HepG2 (cell line): ENCODE measurements at regions not wholly inside any gene's neighbourhood (a gene's known extent, or its start where the extent isn't known, plus 50 kb on each side); places are given as distances from the start of the nearest gene placed in this dataset.
A peak's percentile ranks its signal among the peaks of the same experiment; 100 is the strongest.

Source experiments
- ASH2L ChIP-seq: fragments of 300-600, 200-600 bp; sonication (generic); IDR thresholded peaks from 2 replicates; pipeline ENCODE4 v1.7.0; 2017; ENCODE audit warnings: low read depth, mild to moderate bottlenecking, moderate library complexity, mixed read lengths, low read length; ENCODE audit not compliant: insufficient read length
- FIP1L1 ChIP-seq: fragments of 200-400 bp; formaldehyde crosslinking; IDR thresholded peaks from 2 replicates; pipeline ENCODE4 v1.6.1; 2018; ENCODE audit warnings: low read depth, mild to moderate bottlenecking, low read length, moderate library complexity, borderline replicate concordance; ENCODE audit not compliant: insufficient read depth
- HNRNPUL1 ChIP-seq: fragments of 200-400 bp; formaldehyde crosslinking; IDR thresholded peaks from 2 replicates; pipeline ENCODE4 v1.6.1; 2017; ENCODE audit warnings: low read depth, mild to moderate bottlenecking, low read length, moderate library complexity
- KLF6 ChIP-seq: IDR thresholded peaks from 2 replicates; pipeline ENCODE4 v1.8.0; 2016; ENCODE audit warnings: missing biosample characterization, missing genetic modification reagents
- MIER2 ChIP-seq: IDR thresholded peaks from 2 replicates; pipeline ENCODE4 v1.6.1; 2016; ENCODE audit warnings: missing biosample characterization, missing genetic modification reagents
- MTA3 ChIP-seq: sonication (generic); formaldehyde crosslinking; IDR thresholded peaks from 2 replicates; pipeline ENCODE4 v1.4.0; 2020; ENCODE audit warnings: missing genetic modification reagents
- NR2F1 ChIP-seq, 2 experiments: fragments of 450-650 bp in 1 of 2; formaldehyde crosslinking in 1 of 2; IDR thresholded peaks; 2 replicates each; pipeline versions ENCODE4 v1.5.0 to v1.6.1; 2016 to 2020; ENCODE audit warnings: mild to moderate bottlenecking in 1 of 2, missing compliant biosample characterization in 1 of 2, missing genetic modification reagents in 1 of 2, moderate library complexity in 1 of 2
- PHF20 ChIP-seq: sonication (generic); formaldehyde crosslinking; IDR thresholded peaks from 2 replicates; pipeline ENCODE4 v1.5.0; 2020; ENCODE audit warnings: mild to moderate bottlenecking, missing genetic modification reagents
- SCMH1 ChIP-seq: sonication (generic); formaldehyde crosslinking; IDR thresholded peaks from 2 replicates; pipeline ENCODE4 v1.9.0; 2021; ENCODE audit warnings: missing genetic modification reagents, mild to moderate bottlenecking, borderline replicate concordance
- ZFP37 ChIP-seq: sonication (generic); formaldehyde crosslinking; IDR thresholded peaks from 2 replicates; pipeline ENCODE4 v1.4.0; 2020; ENCODE audit warnings: missing genetic modification reagents, borderline replicate concordance
- ZNF225 ChIP-seq: sonication (generic); formaldehyde crosslinking; IDR thresholded peaks from 2 replicates; pipeline ENCODE4 v1.4.0; 2020; ENCODE audit warnings: mild to moderate bottlenecking, missing genetic modification reagents
- ZNF543 ChIP-seq: sonication (generic); formaldehyde crosslinking; IDR thresholded peaks from 2 replicates; pipeline ENCODE4 v1.4.0; 2020; ENCODE audit warnings: mild to moderate bottlenecking, missing genetic modification reagents
- TF ChIP-seq, protein P1 (sequence below): sonication (generic); formaldehyde crosslinking; IDR thresholded peaks from one replicate; pipeline ENCODE4 v1.5.1; 2020; ENCODE audit warnings: mild to moderate bottlenecking, missing genetic modification reagents; ENCODE audit errors: not compliant biosample characterization
- TF ChIP-seq, protein P2 (sequence below): sonication (generic); formaldehyde crosslinking; IDR thresholded peaks from 2 replicates; pipeline ENCODE4 v1.4.0; 2020; ENCODE audit warnings: mild to moderate bottlenecking, missing genetic modification reagents
- TF ChIP-seq, protein P3 (sequence below): sonication (generic); formaldehyde crosslinking; IDR thresholded peaks from 2 replicates; pipeline ENCODE4 v1.9.0; 2021; ENCODE audit warnings: missing genetic modification reagents, mild to moderate bottlenecking, borderline replicate concordance
- TF ChIP-seq, protein P4 (sequence below): sonication (generic); formaldehyde crosslinking; IDR thresholded peaks from 2 replicates; pipeline ENCODE4 v1.8.1; 2023; ENCODE audit warnings: mild to moderate bottlenecking, inconsistent platforms, moderate library complexity, missing genetic modification reagents, borderline replicate concordance

DNA sequence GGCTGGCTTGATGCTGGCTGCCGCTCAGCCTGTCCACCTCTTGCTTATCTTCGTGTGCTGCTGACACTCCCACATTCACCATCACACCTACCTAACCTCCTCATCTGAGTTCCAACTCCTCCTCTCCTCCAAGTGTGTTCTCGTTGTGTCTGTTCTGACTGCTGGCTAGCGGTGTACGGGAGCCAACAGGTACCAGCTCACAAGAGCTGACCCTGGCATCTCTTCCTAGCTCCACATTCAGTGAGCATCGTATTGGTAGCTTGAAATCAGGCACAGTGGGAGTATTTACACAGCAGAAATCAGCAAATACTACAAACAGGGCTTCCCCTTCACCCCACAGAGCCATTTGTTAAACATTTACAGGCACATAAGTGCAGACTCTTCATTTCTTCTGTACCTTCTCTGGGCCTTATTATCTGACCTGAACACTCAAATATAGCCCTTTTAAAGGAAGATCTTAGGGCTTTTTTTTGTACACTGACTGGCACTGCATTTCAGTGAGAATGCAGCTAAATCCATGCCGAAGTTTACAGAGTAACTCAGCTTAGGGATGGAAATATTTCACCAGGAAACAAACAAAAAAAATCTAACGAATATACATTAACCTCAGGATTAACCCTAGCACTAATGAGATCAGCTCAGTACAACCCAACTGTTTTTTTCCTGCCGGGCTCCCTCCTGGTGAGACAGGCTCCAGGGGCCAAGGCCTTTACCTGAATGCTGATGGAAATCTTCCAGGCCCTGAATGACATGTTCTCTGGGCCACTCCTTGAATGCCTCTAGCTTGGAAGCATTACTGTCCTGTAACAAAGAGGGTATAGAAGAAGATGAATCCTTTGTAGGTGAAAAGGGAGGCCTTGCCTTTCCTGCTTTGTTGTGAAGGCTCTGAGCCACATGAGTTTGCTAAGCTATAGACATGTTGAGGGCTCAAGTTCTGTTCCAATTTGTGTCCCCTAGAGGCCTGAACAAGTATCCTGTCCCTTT lies 150.5 kb upstream of the LPP start (continued):
- TF ChIP-seq, protein P1, sequence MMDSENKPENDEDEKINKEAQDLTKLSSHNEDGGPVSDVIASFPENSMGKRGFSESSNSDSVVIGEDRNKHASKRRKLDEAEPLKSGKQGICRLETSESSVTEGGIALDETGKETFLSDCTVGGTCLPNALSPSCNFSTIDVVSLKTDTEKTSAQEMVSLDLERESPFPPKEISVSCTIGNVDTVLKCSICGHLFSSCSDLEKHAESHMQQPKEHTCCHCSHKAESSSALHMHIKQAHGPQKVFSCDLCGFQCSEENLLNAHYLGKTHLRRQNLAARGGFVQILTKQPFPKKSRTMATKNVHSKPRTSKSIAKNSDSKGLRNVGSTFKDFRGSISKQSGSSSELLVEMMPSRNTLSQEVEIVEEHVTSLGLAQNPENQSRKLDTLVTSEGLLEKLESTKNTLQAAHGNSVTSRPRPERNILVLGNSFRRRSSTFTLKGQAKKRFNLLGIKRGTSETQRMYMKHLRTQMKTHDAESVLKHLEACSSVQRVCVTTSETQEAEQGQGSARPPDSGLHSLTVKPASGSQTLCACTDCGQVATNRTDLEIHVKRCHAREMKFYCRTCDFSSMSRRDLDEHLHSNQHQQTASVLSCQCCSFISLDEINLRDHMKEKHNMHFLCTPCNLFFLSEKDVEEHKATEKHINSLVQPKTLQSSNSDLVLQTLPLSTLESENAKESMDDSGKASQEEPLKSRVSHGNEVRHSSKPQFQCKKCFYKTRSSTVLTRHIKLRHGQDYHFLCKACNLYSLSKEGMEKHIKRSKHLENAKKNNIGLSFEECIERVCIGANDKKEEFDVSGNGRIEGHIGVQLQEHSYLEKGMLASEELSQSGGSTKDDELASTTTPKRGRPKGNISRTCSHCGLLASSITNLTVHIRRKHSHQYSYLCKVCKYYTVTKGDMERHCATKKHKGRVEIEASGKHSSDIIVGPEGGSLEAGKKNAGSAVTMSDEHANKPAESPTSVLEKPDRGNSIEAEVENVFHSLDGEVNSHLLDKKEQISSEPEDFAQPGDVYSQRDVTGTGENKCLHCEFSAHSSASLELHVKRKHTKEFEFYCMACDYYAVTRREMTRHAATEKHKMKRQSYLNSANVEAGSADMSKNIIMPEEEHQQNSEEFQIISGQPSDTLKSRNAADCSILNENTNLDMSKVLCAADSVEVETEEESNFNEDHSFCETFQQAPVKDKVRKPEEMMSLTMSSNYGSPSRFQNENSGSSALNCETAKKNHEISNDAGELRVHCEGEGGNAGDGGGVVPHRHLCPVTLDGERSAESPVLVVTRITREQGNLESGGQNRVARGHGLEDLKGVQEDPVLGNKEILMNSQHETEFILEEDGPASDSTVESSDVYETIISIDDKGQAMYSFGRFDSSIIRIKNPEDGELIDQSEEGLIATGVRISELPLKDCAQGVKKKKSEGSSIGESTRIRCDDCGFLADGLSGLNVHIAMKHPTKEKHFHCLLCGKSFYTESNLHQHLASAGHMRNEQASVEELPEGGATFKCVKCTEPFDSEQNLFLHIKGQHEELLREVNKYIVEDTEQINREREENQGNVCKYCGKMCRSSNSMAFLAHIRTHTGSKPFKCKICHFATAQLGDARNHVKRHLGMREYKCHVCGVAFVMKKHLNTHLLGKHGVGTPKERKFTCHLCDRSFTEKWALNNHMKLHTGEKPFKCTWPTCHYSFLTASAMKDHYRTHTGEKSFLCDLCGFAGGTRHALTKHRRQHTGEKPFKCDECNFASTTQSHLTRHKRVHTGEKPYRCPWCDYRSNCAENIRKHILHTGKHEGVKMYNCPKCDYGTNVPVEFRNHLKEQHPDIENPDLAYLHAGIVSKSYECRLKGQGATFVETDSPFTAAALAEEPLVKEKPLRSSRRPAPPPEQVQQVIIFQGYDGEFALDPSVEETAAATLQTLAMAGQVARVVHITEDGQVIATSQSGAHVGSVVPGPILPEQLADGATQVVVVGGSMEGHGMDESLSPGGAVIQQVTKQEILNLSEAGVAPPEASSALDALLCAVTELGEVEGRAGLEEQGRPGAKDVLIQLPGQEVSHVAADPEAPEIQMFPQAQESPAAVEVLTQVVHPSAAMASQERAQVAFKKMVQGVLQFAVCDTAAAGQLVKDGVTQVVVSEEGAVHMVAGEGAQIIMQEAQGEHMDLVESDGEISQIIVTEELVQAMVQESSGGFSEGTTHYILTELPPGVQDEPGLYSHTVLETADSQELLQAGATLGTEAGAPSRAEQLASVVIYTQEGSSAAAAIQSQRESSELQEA (CRISPR knock-in tag), result no peak
- no peak for TF ChIP-seq MTA3 (CRISPR knock-in tag)
- TF ChIP-seq NR2F1 (CRISPR knock-in tag; IDR thresholded peaks at IDR 0.05), result peak in 1 of 2 experiments; percentile 25; a peak in 1 of 4 replicates
- no peak for TF ChIP-seq PHF20
- TF ChIP-seq, protein P2, sequence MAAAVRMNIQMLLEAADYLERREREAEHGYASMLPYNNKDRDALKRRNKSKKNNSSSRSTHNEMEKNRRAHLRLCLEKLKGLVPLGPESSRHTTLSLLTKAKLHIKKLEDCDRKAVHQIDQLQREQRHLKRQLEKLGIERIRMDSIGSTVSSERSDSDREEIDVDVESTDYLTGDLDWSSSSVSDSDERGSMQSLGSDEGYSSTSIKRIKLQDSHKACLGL (CRISPR knock-in tag), result no peak
- TF ChIP-seq SCMH1 (CRISPR knock-in tag), result no peak
- TF ChIP-seq ASH2L, result peak; percentile 93
- TF ChIP-seq HNRNPUL1, result 0 out of 2 replicates have a peak, but pooled peaks have one; percentile 75
- no peak for TF ChIP-seq FIP1L1
- TF ChIP-seq, protein P3, sequence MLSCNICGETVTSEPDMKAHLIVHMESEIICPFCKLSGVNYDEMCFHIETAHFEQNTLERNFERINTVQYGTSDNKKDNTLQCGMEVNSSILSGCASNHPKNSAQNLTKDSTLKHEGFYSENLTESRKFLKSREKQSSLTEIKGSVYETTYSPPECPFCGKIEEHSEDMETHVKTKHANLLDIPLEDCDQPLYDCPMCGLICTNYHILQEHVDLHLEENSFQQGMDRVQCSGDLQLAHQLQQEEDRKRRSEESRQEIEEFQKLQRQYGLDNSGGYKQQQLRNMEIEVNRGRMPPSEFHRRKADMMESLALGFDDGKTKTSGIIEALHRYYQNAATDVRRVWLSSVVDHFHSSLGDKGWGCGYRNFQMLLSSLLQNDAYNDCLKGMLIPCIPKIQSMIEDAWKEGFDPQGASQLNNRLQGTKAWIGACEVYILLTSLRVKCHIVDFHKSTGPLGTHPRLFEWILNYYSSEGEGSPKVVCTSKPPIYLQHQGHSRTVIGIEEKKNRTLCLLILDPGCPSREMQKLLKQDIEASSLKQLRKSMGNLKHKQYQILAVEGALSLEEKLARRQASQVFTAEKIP, result no peak
- TF ChIP-seq, protein P4, sequence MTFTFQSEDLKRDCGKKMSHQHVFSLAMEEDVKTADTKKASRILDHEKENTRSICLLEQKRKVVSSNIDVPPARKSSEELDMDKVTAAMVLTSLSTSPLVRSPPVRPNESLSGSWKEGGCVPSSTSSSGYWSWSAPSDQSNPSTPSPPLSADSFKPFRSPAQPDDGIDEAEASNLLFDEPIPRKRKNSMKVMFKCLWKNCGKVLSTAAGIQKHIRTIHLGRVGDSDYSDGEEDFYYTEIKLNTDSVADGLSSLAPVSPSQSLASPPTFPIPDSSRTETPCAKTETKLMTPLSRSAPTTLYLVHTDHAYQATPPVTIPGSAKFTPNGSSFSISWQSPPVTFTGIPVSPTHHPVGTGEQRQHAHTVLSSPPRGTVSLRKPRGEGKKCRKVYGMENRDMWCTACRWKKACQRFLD (CRISPR knock-in tag), result no peak; the same call in 1 of the 2 replicates
- TF ChIP-seq KLF6 (CRISPR knock-in tag), result no peak
- TF ChIP-seq ZNF225 (CRISPR knock-in tag), result no peak
- TF ChIP-seq MIER2, result 0 out of 2 replicates have a peak, but pooled peaks have one; percentile 14
- no peak for TF ChIP-seq ZFP37 (CRISPR knock-in tag)
- 0 out of 2 replicates have a peak, but pooled peaks have one; percentile 61 for TF ChIP-seq ZNF543 (CRISPR knock-in tag)
